Gastroesophageal sphincter (tissue), 4 donors: ENCODE measurements at regions not wholly inside any gene's neighbourhood (a gene's known extent, or its start where the extent isn't known, plus 50 kb on each side); places are given as distances from the start of the nearest gene placed in this dataset.

Experiments used
- ATAC-seq: fragments of 150-250 bp; one replicate; pipeline ENCODE4 v1.9.1; 2016; ENCODE audit warnings: mild to moderate bottlenecking, moderate library complexity
- H3K27ac ChIP-seq, 4 donors: fragments of 200-600 bp; sonication (generic) in 3 of 4; 1 replicate in 3 of 4; 2 replicates in 1 of 4; pipeline ENCODE4 v1.5.1; 2016 to 2019
- H3K27me3 ChIP-seq: fragments of 200-600 bp; sonication (generic); one replicate; pipeline ENCODE4 v1.5.1; 2019
- H3K36me3 ChIP-seq, 2 donors: fragments of 200-600 bp; sonication (generic); one replicate each; pipeline ENCODE4 v1.5.1; 2019; ENCODE audit warnings: control low read depth in 1 of 2
- H3K4me1 ChIP-seq, 3 donors: fragments of 200-600 bp; sonication (generic); 1 replicate in 2 of 3; 2 replicates in 1 of 3; pipeline ENCODE4 v1.5.1; 2016 to 2019; ENCODE audit warnings: control low read depth in 2 of 3
- H3K4me3 ChIP-seq, 2 donors: fragments of 200-600 bp; sonication (generic); one replicate each; pipeline ENCODE4 v1.5.1; 2019; ENCODE audit warnings: mild to moderate bottlenecking in 1 of 2, moderate library complexity in 1 of 2
- H3K9me3 ChIP-seq, 3 donors: fragments of 200-600 bp; sonication (generic); one replicate each; pipeline ENCODE4 v1.5.1; 2017 to 2019; ENCODE audit warnings: control low read depth in 2 of 3
- CTCF ChIP-seq, 4 experiments: fragments of 200-600 bp in 2 of 4; fragments of 450-650 bp in 2 of 4; sonication (generic) in 1 of 4; IDR thresholded peaks; one replicate each; pipeline ENCODE4 v1.5.1; 2017 to 2019; ENCODE audit warnings: antibody characterized with exemption in 4 of 4, mild to moderate bottlenecking in 2 of 4, moderate library complexity in 2 of 4
- EP300 ChIP-seq: sonication (generic); formaldehyde crosslinking; IDR thresholded peaks from one replicate; pipeline ENCODE4 v1.6.1; 2017; ENCODE audit warnings: antibody characterized with exemption, mild to moderate bottlenecking
- POLR2A ChIP-seq, 2 donors: fragments of 450-650 bp; IDR thresholded peaks; one replicate each; pipeline ENCODE4 v1.6.1; 2017; ENCODE audit warnings: antibody characterized with exemption in 2 of 2, mild to moderate bottlenecking in 2 of 2, moderate library complexity in 1 of 2
- POLR2AphosphoS5 ChIP-seq: sonication (generic); formaldehyde crosslinking; IDR thresholded peaks from one replicate; pipeline ENCODE4 v1.6.1; 2017; ENCODE audit warnings: antibody characterized with exemption
- WGBS, 2 donors: methylation state at CpG; one replicate each; pipeline ENCODE4 v1.1.5; 2018; ENCODE audit warnings: low coverage in 1 of 2; 5-methylcytosine and 5-hydroxymethylcytosine counted together

GRCh38 chr5:124873713-124874112 is 127.3 kb upstream of the ZNF608 start:
- Histone ChIP-seq H3K27ac (no peak overlapping the region), H3K36me3 (no peaks in the 10 kb centered on the region), H3K9me3 (no peaks in the 10 kb centered on the region), H3K4me1 (peaks cover 2 to 59% (median 5%) of the 10 kb centered on the region in 3 donors), H3K27me3 (no peaks in the 10 kb centered on the region), H3K4me3 (no peak overlapping the region)
- WGBS, 2 donors: 95 to 97% methylated on average over 3 of the region's 3 CpGs
- no peak for ATAC-seq
- no peak for TF ChIP-seq POLR2A (IDR thresholded peaks at IDR 0.05)
- no peak for TF ChIP-seq EP300
- no peak for TF ChIP-seq POLR2AphosphoS5
- no peak for TF ChIP-seq CTCF (IDR thresholded peaks at IDR 0.05)

GRCh38 chr5:124876566-124876965 is 130.1 kb upstream of the ZNF608 start:
- H3K27ac ChIP-seq: no peak overlapping the region
- TF ChIP-seq POLR2AphosphoS5 (no peak), EP300 (no peak), CTCF (IDR thresholded peaks at IDR 0.05) (no peak), POLR2A (IDR thresholded peaks at IDR 0.05) (no peak)
- no peaks in the 10 kb centered on the region for H3K9me3 ChIP-seq
- no peaks in the 10 kb centered on the region for H3K27me3 ChIP-seq
- no peaks in the 10 kb centered on the region for H3K36me3 ChIP-seq
- 80 to 100% methylated on average over 1 of the region's 1 CpG for WGBS, 2 donors
- no peak for ATAC-seq
- no peak overlapping the region for H3K4me3 ChIP-seq
- H3K4me1 ChIP-seq: peaks cover 0 to 35% (median 0%) of the 10 kb centered on the region in 3 donors

GRCh38 chr5:124876983-124877382 is 130.5 kb upstream of the ZNF608 start:
- ATAC-seq: no peak
- 85 to 89% methylated on average over 2 of the region's 2 CpGs for WGBS, 2 donors
- H3K36me3 ChIP-seq: no peaks in the 10 kb centered on the region
- H3K27ac ChIP-seq: no peak overlapping the region
- H3K4me3 ChIP-seq: no peak overlapping the region
- no peak for TF ChIP-seq CTCF (IDR thresholded peaks at IDR 0.05)
- TF ChIP-seq POLR2A (IDR thresholded peaks at IDR 0.05): no peak
- TF ChIP-seq EP300: no peak
- TF ChIP-seq POLR2AphosphoS5: no peak
- H3K4me1 ChIP-seq: peaks cover 0 to 34% (median 0%) of the 10 kb centered on the region in 3 donors
- H3K27me3 ChIP-seq: no peaks in the 10 kb centered on the region
- H3K9me3 ChIP-seq: no peaks in the 10 kb centered on the region

GRCh38 chr5:124877501-124878146 is 131.2 kb upstream of the ZNF608 start:
- Histone ChIP-seq H3K36me3 (no peaks in the 10 kb centered on the region), H3K9me3 (no peaks in the 10 kb centered on the region), H3K4me3 (no peak overlapping the region), H3K27ac (no peak overlapping the region), H3K4me1 (peaks cover 0 to 28% (median 0%) of the 10 kb centered on the region in 3 donors), H3K27me3 (no peaks in the 10 kb centered on the region)
- no peak for ATAC-seq
- 49 to 86% methylated on average over 2 to 7 of the region's 7 CpGs for WGBS, 2 donors
- TF ChIP-seq POLR2A (IDR thresholded peaks at IDR 0.05): no peak
- TF ChIP-seq CTCF (IDR thresholded peaks at IDR 0.05): no peak
- no peak for TF ChIP-seq POLR2AphosphoS5
- no peak for TF ChIP-seq EP300

- no peaks in the 10 kb centered on the region for H3K27me3 ChIP-seq
- H3K27ac ChIP-seq: no peak overlapping the region
- ATAC-seq: no peak
- TF ChIP-seq POLR2AphosphoS5 (no peak), EP300 (no peak), CTCF (IDR thresholded peaks at IDR 0.05) (no peak), POLR2A (IDR thresholded peaks at IDR 0.05) (no peak)
- H3K4me1 ChIP-seq: peaks cover 0 to 26% (median 0%) of the 10 kb centered on the region in 3 donors
- WGBS, 2 donors: 73 to 78% methylated on average over 2 to 5 of the region's 5 CpGs
- no peaks in the 10 kb centered on the region for H3K9me3 ChIP-seq
- no peak overlapping the region for H3K4me3 ChIP-seq
- no peaks in the 10 kb centered on the region for H3K36me3 ChIP-seq
These were observed 132.3 kb upstream of the ZNF608 start for GRCh38 chr5:124878583-124879342.
